SK-N-SH (cell line): ENCODE measurements at regions not wholly inside any gene's neighbourhood (a gene's known extent, or its start where the extent isn't known, plus 50 kb on each side); places are given as distances from the start of the nearest gene placed in this dataset.

Experiments
- EP300 ChIP-seq, 2 experiments: IDR thresholded peaks; 2 replicates each; pipeline versions ENCODE4 v1.4.0 to v1.6.1; 2012; ENCODE audit warnings: borderline replicate concordance in 1 of 2, low read depth in 1 of 2, low read length in 1 of 2
- FOXM1 ChIP-seq: IDR thresholded peaks from 2 replicates; pipeline ENCODE4 v1.4.0; 2012; ENCODE audit warnings: low read depth, mild to moderate bottlenecking
- GABPA ChIP-seq: IDR thresholded peaks from 2 replicates; pipeline ENCODE4 v1.4.0; 2012; ENCODE audit warnings: low read depth, mild to moderate bottlenecking
- JUND ChIP-seq: IDR thresholded peaks from 2 replicates; pipeline ENCODE4 v1.4.0; 2012
- MAX ChIP-seq: IDR thresholded peaks from 2 replicates; pipeline ENCODE4 v1.4.0; 2012; ENCODE audit warnings: low read depth
- PBX3 ChIP-seq: IDR thresholded peaks from 2 replicates; pipeline ENCODE4; 2012
- RAD21 ChIP-seq: IDR thresholded peaks from 2 replicates; pipeline ENCODE4 v1.6.1; 2012; ENCODE audit warnings: mild to moderate bottlenecking, low read length
- REST ChIP-seq: IDR thresholded peaks from 2 replicates; pipeline ENCODE4 v1.6.1; 2012; ENCODE audit warnings: mild to moderate bottlenecking, low read depth, low read length, moderate library complexity
- SIN3A ChIP-seq: IDR thresholded peaks from 2 replicates; pipeline ENCODE4 v1.6.1; 2012; ENCODE audit warnings: low read depth, mild to moderate bottlenecking, low read length, moderate library complexity, borderline replicate concordance
- TEAD4 ChIP-seq: IDR thresholded peaks from 2 replicates; pipeline ENCODE4 v1.4.0; 2012; ENCODE audit warnings: mild to moderate bottlenecking, borderline replicate concordance; ENCODE audit not compliant: insufficient read depth
- TF ChIP-seq, protein P1 (sequence below): fragments of 200-600 bp; sonication (generic); IDR thresholded peaks from 2 replicates; pipeline ENCODE4 v1.6.1; 2017; ENCODE audit warnings: antibody characterized with exemption, mild to moderate bottlenecking, moderate library complexity

GRCh38 chr21:15297824-15298223, 233.0 kb upstream of the NRIP1 start:
- TF ChIP-seq, protein P1, sequence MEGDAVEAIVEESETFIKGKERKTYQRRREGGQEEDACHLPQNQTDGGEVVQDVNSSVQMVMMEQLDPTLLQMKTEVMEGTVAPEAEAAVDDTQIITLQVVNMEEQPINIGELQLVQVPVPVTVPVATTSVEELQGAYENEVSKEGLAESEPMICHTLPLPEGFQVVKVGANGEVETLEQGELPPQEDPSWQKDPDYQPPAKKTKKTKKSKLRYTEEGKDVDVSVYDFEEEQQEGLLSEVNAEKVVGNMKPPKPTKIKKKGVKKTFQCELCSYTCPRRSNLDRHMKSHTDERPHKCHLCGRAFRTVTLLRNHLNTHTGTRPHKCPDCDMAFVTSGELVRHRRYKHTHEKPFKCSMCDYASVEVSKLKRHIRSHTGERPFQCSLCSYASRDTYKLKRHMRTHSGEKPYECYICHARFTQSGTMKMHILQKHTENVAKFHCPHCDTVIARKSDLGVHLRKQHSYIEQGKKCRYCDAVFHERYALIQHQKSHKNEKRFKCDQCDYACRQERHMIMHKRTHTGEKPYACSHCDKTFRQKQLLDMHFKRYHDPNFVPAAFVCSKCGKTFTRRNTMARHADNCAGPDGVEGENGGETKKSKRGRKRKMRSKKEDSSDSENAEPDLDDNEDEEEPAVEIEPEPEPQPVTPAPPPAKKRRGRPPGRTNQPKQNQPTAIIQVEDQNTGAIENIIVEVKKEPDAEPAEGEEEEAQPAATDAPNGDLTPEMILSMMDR: no peak
- TF ChIP-seq REST (no peak), GABPA (no peak), TEAD4 (no peak), JUND (no peak), MAX (no peak), RAD21 (no peak), EP300 (IDR thresholded peaks at IDR 0.05; ENCODE audit: borderline replicate concordance in 1 of 2, low read depth in 1 of 2, low read length in 1 of 2) (no peak), SIN3A (no peak), FOXM1 (no peak), PBX3 (no peak)
